ENCODE measurements at regions not wholly inside any gene's neighbourhood (a gene's known extent, or its start where the extent isn't known, plus 50 kb on each side); places are given as distances from the start of the nearest gene placed in this dataset.

GRCh38 chr2:133790711-133791110 is 222.4 kb upstream of the NCKAP5 start:
- intact Hi-C loops (cut with DNase I), result no loop called here
- Histone ChIP-seq H3K4me1 (no peaks in the 10 kb centered on the region), H3K27me3 (ENCODE audit: insufficient read depth in 3 of 3, low read length in 2 of 3) (no peaks in the 10 kb centered on the region), H3K4me3 (no peak overlapping the region), H3K9me3 (peaks cover 13% of the 10 kb centered on the region), H3K36me3 (ENCODE audit: insufficient read depth in 1 of 2, low read depth in 1 of 2) (no peaks in the 10 kb centered on the region), H3K27ac (no peak overlapping the region)
- WGBS, 3 donors, result 77 to 100% (median 95%) methylated on average over 1 of the region's 1 CpG
- ATAC-seq (no peak), DNase-seq (no peak)
- TF ChIP-seq, protein P1, sequence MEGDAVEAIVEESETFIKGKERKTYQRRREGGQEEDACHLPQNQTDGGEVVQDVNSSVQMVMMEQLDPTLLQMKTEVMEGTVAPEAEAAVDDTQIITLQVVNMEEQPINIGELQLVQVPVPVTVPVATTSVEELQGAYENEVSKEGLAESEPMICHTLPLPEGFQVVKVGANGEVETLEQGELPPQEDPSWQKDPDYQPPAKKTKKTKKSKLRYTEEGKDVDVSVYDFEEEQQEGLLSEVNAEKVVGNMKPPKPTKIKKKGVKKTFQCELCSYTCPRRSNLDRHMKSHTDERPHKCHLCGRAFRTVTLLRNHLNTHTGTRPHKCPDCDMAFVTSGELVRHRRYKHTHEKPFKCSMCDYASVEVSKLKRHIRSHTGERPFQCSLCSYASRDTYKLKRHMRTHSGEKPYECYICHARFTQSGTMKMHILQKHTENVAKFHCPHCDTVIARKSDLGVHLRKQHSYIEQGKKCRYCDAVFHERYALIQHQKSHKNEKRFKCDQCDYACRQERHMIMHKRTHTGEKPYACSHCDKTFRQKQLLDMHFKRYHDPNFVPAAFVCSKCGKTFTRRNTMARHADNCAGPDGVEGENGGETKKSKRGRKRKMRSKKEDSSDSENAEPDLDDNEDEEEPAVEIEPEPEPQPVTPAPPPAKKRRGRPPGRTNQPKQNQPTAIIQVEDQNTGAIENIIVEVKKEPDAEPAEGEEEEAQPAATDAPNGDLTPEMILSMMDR (IDR thresholded peaks at IDR 0.05), result no peak

GRCh38 chr2:133791191-133791590 is 222.9 kb upstream of the NCKAP5 start:
- H3K9me3 ChIP-seq, result peaks cover 13% of the 10 kb centered on the region
- ATAC-seq, result no peak
- no peak for DNase-seq
- H3K36me3 ChIP-seq (ENCODE audit: insufficient read depth in 1 of 2, low read depth in 1 of 2), result no peaks in the 10 kb centered on the region
- TF ChIP-seq, protein P1 (IDR thresholded peaks at IDR 0.05), result no peak
- intact Hi-C loops (cut with DNase I), result no loop called here
- no peaks in the 10 kb centered on the region for H3K4me1 ChIP-seq
- no peaks in the 10 kb centered on the region for H3K27me3 ChIP-seq (ENCODE audit: insufficient read depth in 3 of 3, low read length in 2 of 3)
- no peak overlapping the region for H3K27ac ChIP-seq
- 29 to 36% (median 32%) methylated on average over 6 of the region's 6 CpGs for WGBS, 3 donors
- no peak overlapping the region for H3K4me3 ChIP-seq

GRCh38 chr2:133792223-133792622 is 224.0 kb upstream of the NCKAP5 start:
- no peak overlapping the region for H3K27ac ChIP-seq
- intact Hi-C loops (cut with DNase I), result no loop called here
- ATAC-seq, result no peak
- WGBS, 3 donors, result 86 to 91% (median 89%) methylated on average over 5 of the region's 5 CpGs
- no peak overlapping the region for H3K4me3 ChIP-seq
- no peaks in the 10 kb centered on the region for H3K36me3 ChIP-seq (ENCODE audit: insufficient read depth in 1 of 2, low read depth in 1 of 2)
- TF ChIP-seq, protein P1 (IDR thresholded peaks at IDR 0.05), result no peak
- H3K9me3 ChIP-seq, result peaks cover 16% of the 10 kb centered on the region
- no peaks in the 10 kb centered on the region for H3K4me1 ChIP-seq
- no peaks in the 10 kb centered on the region for H3K27me3 ChIP-seq (ENCODE audit: insufficient read depth in 3 of 3, low read length in 2 of 3)
- no peak for DNase-seq

- Histone ChIP-seq H3K4me1 (no peaks in the 10 kb centered on the region), H3K4me3 (no peak overlapping the region), H3K27ac (no peak overlapping the region), H3K27me3 (ENCODE audit: insufficient read depth in 3 of 3, low read length in 2 of 3) (no peaks in the 10 kb centered on the region), H3K9me3 (peaks cover 18% of the 10 kb centered on the region), H3K36me3 (ENCODE audit: insufficient read depth in 1 of 2, low read depth in 1 of 2) (no peaks in the 10 kb centered on the region)
- TF ChIP-seq, protein P1 (IDR thresholded peaks at IDR 0.05), result no peak
- 86 to 94% (median 90%) methylated on average over 1 of the region's 1 CpG for WGBS, 3 donors
- ATAC-seq, result no peak
- no peak for DNase-seq
- intact Hi-C loops (cut with DNase I), result no loop called here
Observed at GRCh38 chr2:133794114-133794513, 225.9 kb upstream of the NCKAP5 start.

- Histone ChIP-seq H3K27me3 (ENCODE audit: insufficient read depth in 3 of 3, low read length in 2 of 3) (no peaks in the 10 kb centered on the region), H3K4me3 (no peak overlapping the region), H3K36me3 (ENCODE audit: insufficient read depth in 1 of 2, low read depth in 1 of 2) (no peaks in the 10 kb centered on the region), H3K9me3 (peaks cover 5% of the 10 kb centered on the region), H3K27ac (no peak overlapping the region), H3K4me1 (no peaks in the 10 kb centered on the region)
- 39 to 61% (median 46%) methylated on average over 3 of the region's 3 CpGs for WGBS, 3 donors
- TF ChIP-seq, protein P1 (IDR thresholded peaks at IDR 0.05), result no peak
- intact Hi-C loops (cut with DNase I), result no loop called here
- no peak for ATAC-seq
- DNase-seq, result no peak
Observed at GRCh38 chr2:133801946-133802345, 233.7 kb upstream of the NCKAP5 start.

All from psoas muscle (tissue), 7 donors.